Type B pancreatic cell (in vitro differentiated cells): ENCODE measurements at regions not wholly inside any gene's neighbourhood (a gene's known extent, or its start where the extent isn't known, plus 50 kb on each side); places are given as distances from the start of the nearest gene placed in this dataset.

Source experiments
- DNase-seq: peaks from one replicate; pipeline ENCODE4 v3.0.0; 2021; ENCODE audit warnings: mixed read lengths; ENCODE audit not compliant: unreplicated experiment; ENCODE audit errors: extremely low spot score
- H3K27ac Mint-ChIP-seq: 2 replicates; pipeline ENCODE4 v1.8.0; 2021; ENCODE audit warnings: mild to moderate bottlenecking, mixed read lengths
- H3K27me3 Mint-ChIP-seq: 2 replicates; pipeline ENCODE4 v1.8.0; 2021; ENCODE audit warnings: mixed read lengths
- H3K36me3 Mint-ChIP-seq: 2 replicates; pipeline ENCODE4 v1.8.0; 2021; ENCODE audit warnings: mixed read lengths
- H3K4me1 Mint-ChIP-seq: one replicate; pipeline ENCODE4 v1.8.0; 2021; ENCODE audit warnings: mixed read lengths; ENCODE audit not compliant: unreplicated experiment
- H3K4me3 Mint-ChIP-seq: 2 replicates; pipeline ENCODE4 v1.8.0; 2021; ENCODE audit warnings: mild to moderate bottlenecking, mixed read lengths
- H3K9me3 Mint-ChIP-seq: 2 replicates; pipeline ENCODE4 v1.8.0; 2021; ENCODE audit warnings: mixed read lengths
- TF ChIP-seq, protein P1 (sequence below): fragments of 200-600 bp; sonication (generic); conservative IDR thresholded peaks from 2 replicates; pipeline ENCODE4 v1.5.0; 2021; ENCODE audit warnings: antibody characterized with exemption, mild to moderate bottlenecking

DNA sequence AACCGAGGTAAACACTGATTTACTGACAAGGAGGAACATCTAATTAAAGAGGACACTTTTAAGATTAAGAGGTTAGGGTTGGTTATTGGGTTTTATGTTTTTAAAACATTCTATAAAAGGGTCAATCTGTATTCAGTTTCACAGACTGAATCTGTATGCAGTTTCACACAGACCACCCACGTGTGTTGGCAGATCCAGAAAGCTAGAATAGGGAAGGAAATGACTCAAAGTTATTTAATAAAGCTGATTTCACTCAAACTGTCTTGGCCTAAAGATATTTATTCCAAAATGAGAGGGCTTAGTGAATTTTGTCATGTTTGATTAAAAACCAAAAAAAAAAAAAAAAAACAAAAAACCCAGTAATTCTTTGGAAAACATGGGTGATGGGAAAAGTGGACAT, 140.2 kb downstream of the SLC24A2 start:
- Mint-ChIP-seq H3K36me3 (no peaks in the 10 kb centered on the region), H3K27me3 (peaks cover 16% of the 10 kb centered on the region), H3K9me3 (no peaks in the 10 kb centered on the region), H3K27ac (no peak overlapping the region), H3K4me1 (no peaks in the 10 kb centered on the region), H3K4me3 (no peak overlapping the region)
- TF ChIP-seq, protein P1, sequence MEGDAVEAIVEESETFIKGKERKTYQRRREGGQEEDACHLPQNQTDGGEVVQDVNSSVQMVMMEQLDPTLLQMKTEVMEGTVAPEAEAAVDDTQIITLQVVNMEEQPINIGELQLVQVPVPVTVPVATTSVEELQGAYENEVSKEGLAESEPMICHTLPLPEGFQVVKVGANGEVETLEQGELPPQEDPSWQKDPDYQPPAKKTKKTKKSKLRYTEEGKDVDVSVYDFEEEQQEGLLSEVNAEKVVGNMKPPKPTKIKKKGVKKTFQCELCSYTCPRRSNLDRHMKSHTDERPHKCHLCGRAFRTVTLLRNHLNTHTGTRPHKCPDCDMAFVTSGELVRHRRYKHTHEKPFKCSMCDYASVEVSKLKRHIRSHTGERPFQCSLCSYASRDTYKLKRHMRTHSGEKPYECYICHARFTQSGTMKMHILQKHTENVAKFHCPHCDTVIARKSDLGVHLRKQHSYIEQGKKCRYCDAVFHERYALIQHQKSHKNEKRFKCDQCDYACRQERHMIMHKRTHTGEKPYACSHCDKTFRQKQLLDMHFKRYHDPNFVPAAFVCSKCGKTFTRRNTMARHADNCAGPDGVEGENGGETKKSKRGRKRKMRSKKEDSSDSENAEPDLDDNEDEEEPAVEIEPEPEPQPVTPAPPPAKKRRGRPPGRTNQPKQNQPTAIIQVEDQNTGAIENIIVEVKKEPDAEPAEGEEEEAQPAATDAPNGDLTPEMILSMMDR, result no peak
- DNase-seq, result no peak

DNA sequence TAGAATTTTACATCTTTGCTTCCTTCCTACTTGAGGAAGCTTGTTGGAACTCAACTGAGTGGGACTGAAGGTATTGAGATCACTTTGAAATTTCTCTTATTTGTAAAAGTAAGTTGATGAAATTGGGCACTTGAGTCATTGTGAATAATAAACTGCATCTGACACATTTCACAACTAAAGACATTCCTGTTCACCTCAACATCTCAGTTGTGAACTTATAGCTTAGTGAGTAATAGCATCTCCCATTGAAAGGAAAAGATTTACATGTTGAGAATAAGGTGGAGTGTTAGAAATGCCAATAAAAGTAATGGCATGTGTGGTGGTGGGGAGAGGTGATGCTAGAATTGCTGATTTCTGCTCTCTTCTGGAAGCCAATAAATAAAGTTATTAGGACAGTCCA, 145.0 kb downstream of the SLC24A2 start:
- TF ChIP-seq, protein P1, result no peak
- Mint-ChIP-seq H3K27ac (no peak overlapping the region), H3K27me3 (peaks cover 4% of the 10 kb centered on the region), H3K36me3 (no peaks in the 10 kb centered on the region), H3K4me3 (no peak overlapping the region), H3K9me3 (no peaks in the 10 kb centered on the region), H3K4me1 (no peaks in the 10 kb centered on the region)
- DNase-seq, result no peak

DNA sequence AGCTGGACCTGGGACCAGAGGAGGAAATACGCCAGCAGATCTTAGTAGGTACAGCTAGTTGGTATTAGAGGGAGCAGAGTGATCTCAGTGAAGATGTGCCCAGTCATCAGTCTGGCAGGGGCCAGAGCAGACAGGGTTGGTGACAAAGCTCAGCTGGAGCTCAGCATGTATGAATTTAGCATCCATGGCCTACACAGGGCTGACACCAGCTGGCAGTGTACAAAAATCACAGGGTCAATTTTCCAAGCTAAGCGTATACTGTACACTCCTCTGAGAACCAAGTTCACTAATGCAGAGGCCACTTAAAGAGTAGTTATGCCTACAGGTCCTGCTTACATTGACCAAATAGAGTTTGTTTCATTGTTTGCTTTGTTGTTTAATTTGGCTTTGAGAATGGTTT, 146.6 kb downstream of the SLC24A2 start:
- no peak for DNase-seq
- Mint-ChIP-seq H3K9me3 (no peaks in the 10 kb centered on the region), H3K27ac (no peak overlapping the region), H3K36me3 (no peaks in the 10 kb centered on the region), H3K4me1 (no peaks in the 10 kb centered on the region), H3K27me3 (peaks cover 4% of the 10 kb centered on the region), H3K4me3 (no peak overlapping the region)
- TF ChIP-seq, protein P1, result no peak

DNA sequence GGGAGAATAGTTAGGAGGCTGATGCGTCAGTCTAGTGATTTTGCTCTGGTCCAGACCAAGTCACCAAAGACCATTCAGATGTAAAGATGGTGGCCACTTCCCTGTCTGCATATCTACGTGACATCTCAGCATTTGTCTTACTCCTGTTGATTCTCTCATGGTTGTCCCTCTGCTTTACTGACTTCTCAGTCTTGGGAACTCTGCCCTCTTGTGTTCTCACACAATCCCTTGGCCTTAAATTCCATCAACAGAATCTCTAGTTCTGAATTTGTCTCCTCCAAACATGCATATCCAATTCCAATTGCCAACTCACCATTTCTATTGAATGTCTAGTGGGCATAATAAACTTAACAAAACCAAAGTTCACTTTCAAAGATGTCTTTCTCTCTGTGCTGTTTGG, 147.8 kb downstream of the SLC24A2 start:
- Mint-ChIP-seq H3K27me3 (peaks cover 4% of the 10 kb centered on the region), H3K4me1 (no peaks in the 10 kb centered on the region), H3K36me3 (no peaks in the 10 kb centered on the region), H3K27ac (no peak overlapping the region), H3K4me3 (no peak overlapping the region), H3K9me3 (no peaks in the 10 kb centered on the region)
- TF ChIP-seq, protein P1, result no peak
- no peak for DNase-seq

DNA sequence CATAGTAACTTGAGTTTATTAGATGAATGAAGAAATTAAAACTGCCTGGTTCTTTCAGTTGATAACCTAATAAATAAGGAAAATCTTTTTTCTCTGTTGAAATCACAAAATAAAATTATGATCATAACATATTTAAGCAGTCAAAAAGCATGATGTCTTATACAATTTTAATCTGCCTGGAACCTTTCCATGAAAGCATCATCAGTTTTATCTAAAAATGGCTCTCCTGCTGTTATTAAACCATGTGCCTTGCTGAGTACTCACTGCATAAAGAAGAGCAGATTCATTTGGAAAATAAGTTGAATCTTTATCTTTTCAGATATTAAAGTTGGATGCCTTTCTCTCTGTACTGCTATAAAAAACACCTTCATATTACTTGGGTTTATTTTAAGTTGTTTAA, 148.8 kb downstream of the SLC24A2 start:
- TF ChIP-seq, protein P1, result no peak
- Mint-ChIP-seq H3K4me1 (no peaks in the 10 kb centered on the region), H3K27ac (no peak overlapping the region), H3K36me3 (no peaks in the 10 kb centered on the region), H3K4me3 (no peak overlapping the region), H3K9me3 (no peaks in the 10 kb centered on the region), H3K27me3 (peaks cover 4% of the 10 kb centered on the region)
- no peak for DNase-seq

DNA sequence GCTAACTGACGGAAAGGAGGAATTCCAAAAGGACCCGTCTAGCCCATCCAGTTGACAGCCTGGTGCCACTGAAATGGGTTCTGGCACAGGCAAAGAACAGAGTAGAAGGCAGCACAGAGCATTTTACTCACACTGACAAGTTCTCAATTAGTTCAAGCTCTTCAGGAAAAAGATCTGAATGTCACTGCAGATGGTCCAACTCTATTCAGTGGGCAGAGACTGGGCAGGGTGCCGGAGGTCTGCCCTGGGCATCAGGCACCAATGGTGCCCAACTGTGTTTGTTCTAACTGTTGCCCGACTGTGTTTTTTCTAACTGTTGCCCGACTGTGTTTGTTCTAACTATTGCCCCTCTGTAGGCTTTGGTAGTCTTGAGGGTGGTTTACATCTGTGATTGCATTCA, 151.8 kb downstream of the SLC24A2 start:
- TF ChIP-seq, protein P1, result no peak
- Mint-ChIP-seq H3K4me1 (no peaks in the 10 kb centered on the region), H3K27me3 (no peaks in the 10 kb centered on the region), H3K9me3 (no peaks in the 10 kb centered on the region), H3K27ac (no peak overlapping the region), H3K4me3 (no peak overlapping the region), H3K36me3 (no peaks in the 10 kb centered on the region)
- DNase-seq, result no peak
